Activated T-cell treated with anti-CD3 and anti-CD28 coated beads, Interleukin-2, amount 50 U/mL, for 72 hours (primary cell): ENCODE measurements at regions not wholly inside any gene's neighbourhood (a gene's known extent, or its start where the extent isn't known, plus 50 kb on each side); places are given as distances from the start of the nearest gene placed in this dataset.

Experiments used
- ATAC-seq, 2 donors: fragments of 150-1000 bp; cut with Tn5 transposase; replicated peaks in 1 of 2; 2 replicates each; pipeline ENCODE4 v1.10.0; 2021; ENCODE audit warnings: moderate library complexity in 2 of 2, mild to moderate bottlenecking in 1 of 2
- DNase-seq, 2 donors: peaks; one replicate each; pipeline ENCODE4 v3.0.0; 2021 to 2022; ENCODE audit warnings: mixed read lengths in 1 of 2
- H3K27ac Mint-ChIP-seq: one replicate; pipeline ENCODE4 v1.8.0; 2022; ENCODE audit warnings: mild to moderate bottlenecking, moderate library complexity, mixed read lengths
- H3K27me3 Mint-ChIP-seq: one replicate; pipeline ENCODE4 v1.8.0; 2022; ENCODE audit warnings: low read depth, mixed read lengths
- H3K36me3 Mint-ChIP-seq, 2 donors: one replicate each; pipeline ENCODE4 v1.8.0; 2022; ENCODE audit warnings: mixed read lengths in 2 of 2, mild to moderate bottlenecking in 1 of 2; ENCODE audit not compliant: insufficient read depth in 2 of 2
- H3K4me1 Mint-ChIP-seq: one replicate; pipeline ENCODE4 v1.8.0; 2022; ENCODE audit warnings: low read depth, mixed read lengths
- H3K4me3 Mint-ChIP-seq, 2 donors: one replicate each; pipeline ENCODE4 v1.8.0; 2022; ENCODE audit warnings: mild to moderate bottlenecking in 2 of 2, mixed read lengths in 2 of 2, moderate library complexity in 2 of 2
- H3K9me3 Mint-ChIP-seq, 2 donors: one replicate each; pipeline ENCODE4 v1.8.0; 2022; ENCODE audit warnings: mixed read lengths in 2 of 2

GRCh38 chr10:130547368-130547767 lies 411.2 kb downstream of the GLRX3 start:
- Mint-ChIP-seq H3K27ac (no peak overlapping the region), H3K9me3 (no peaks in the 10 kb centered on the region), H3K36me3 (no peaks in the 10 kb centered on the region), H3K4me1 (no peaks in the 10 kb centered on the region), H3K27me3 (peaks cover 10% of the 10 kb centered on the region), H3K4me3 (no peak overlapping the region)
- DNase-seq, result no peak
- ATAC-seq, result no peak

GRCh38 chr10:130550952-130551674 lies 414.9 kb downstream of the GLRX3 start:
- Mint-ChIP-seq H3K36me3 (no peaks in the 10 kb centered on the region), H3K4me3 (no peak overlapping the region), H3K27me3 (no peaks in the 10 kb centered on the region), H3K9me3 (no peaks in the 10 kb centered on the region), H3K27ac (no peak overlapping the region), H3K4me1 (no peaks in the 10 kb centered on the region)
- DNase-seq, result no peak
- ATAC-seq, result no peak

GRCh38 chr10:130551676-130552075 lies 415.5 kb downstream of the GLRX3 start:
- Mint-ChIP-seq H3K4me3 (no peak overlapping the region), H3K9me3 (no peaks in the 10 kb centered on the region), H3K27ac (no peak overlapping the region), H3K4me1 (no peaks in the 10 kb centered on the region), H3K27me3 (no peaks in the 10 kb centered on the region), H3K36me3 (no peaks in the 10 kb centered on the region)
- ATAC-seq (no peak), DNase-seq (no peak)

- H3K27ac Mint-ChIP-seq, result no peak overlapping the region
- ATAC-seq (no peak), DNase-seq (no peak)
- no peaks in the 10 kb centered on the region for H3K27me3 Mint-ChIP-seq
- no peaks in the 10 kb centered on the region for H3K4me1 Mint-ChIP-seq
- no peaks in the 10 kb centered on the region for H3K9me3 Mint-ChIP-seq
- no peak overlapping the region for H3K4me3 Mint-ChIP-seq
- H3K36me3 Mint-ChIP-seq, result no peaks in the 10 kb centered on the region
Measured at GRCh38 chr10:130553826-130554225, 417.6 kb downstream of the GLRX3 start.

- ATAC-seq, result no peak
- no peaks in the 10 kb centered on the region for H3K27me3 Mint-ChIP-seq
- H3K27ac Mint-ChIP-seq, result no peak overlapping the region
- no peak overlapping the region for H3K4me3 Mint-ChIP-seq
- no peak for DNase-seq
- H3K9me3 Mint-ChIP-seq, result no peaks in the 10 kb centered on the region
- no peaks in the 10 kb centered on the region for H3K36me3 Mint-ChIP-seq
- no peaks in the 10 kb centered on the region for H3K4me1 Mint-ChIP-seq
Measured at GRCh38 chr10:130554701-130555410, 418.7 kb downstream of the GLRX3 start.

- ATAC-seq, result no peak
- H3K4me3 Mint-ChIP-seq, result no peak overlapping the region
- no peaks in the 10 kb centered on the region for H3K9me3 Mint-ChIP-seq
- no peak for DNase-seq
- no peaks in the 10 kb centered on the region for H3K36me3 Mint-ChIP-seq
- H3K27me3 Mint-ChIP-seq, result no peaks in the 10 kb centered on the region
- no peaks in the 10 kb centered on the region for H3K4me1 Mint-ChIP-seq
- no peak overlapping the region for H3K27ac Mint-ChIP-seq
Measured at GRCh38 chr10:130555411-130555750, 419.2 kb downstream of the GLRX3 start.

GRCh38 chr10:130557181-130557845 lies 421.1 kb downstream of the GLRX3 start:
- no peaks in the 10 kb centered on the region for H3K36me3 Mint-ChIP-seq
- no peak overlapping the region for H3K27ac Mint-ChIP-seq
- H3K27me3 Mint-ChIP-seq, result no peaks in the 10 kb centered on the region
- no peak for DNase-seq
- no peaks in the 10 kb centered on the region for H3K4me1 Mint-ChIP-seq
- no peak overlapping the region for H3K4me3 Mint-ChIP-seq
- no peak for ATAC-seq
- H3K9me3 Mint-ChIP-seq, result no peaks in the 10 kb centered on the region

- Mint-ChIP-seq H3K27ac (no peak overlapping the region), H3K4me3 (no peak overlapping the region), H3K9me3 (no peaks in the 10 kb centered on the region), H3K36me3 (no peaks in the 10 kb centered on the region), H3K4me1 (no peaks in the 10 kb centered on the region), H3K27me3 (no peaks in the 10 kb centered on the region)
- ATAC-seq, result no peak
- no peak for DNase-seq
Measured at GRCh38 chr10:130558746-130559546, 422.8 kb downstream of the GLRX3 start.

GRCh38 chr10:130559547-130559880 lies 423.3 kb downstream of the GLRX3 start:
- H3K4me1 Mint-ChIP-seq, result no peaks in the 10 kb centered on the region
- H3K4me3 Mint-ChIP-seq, result no peak overlapping the region
- H3K9me3 Mint-ChIP-seq, result peaks cover 0 to 2% of the 10 kb centered on the region in 2 donors
- ATAC-seq (no peak), DNase-seq (no peak)
- no peaks in the 10 kb centered on the region for H3K27me3 Mint-ChIP-seq
- H3K36me3 Mint-ChIP-seq, result no peaks in the 10 kb centered on the region
- H3K27ac Mint-ChIP-seq, result no peak overlapping the region

GRCh38 chr10:130560116-130560515 lies 423.9 kb downstream of the GLRX3 start:
- Mint-ChIP-seq H3K4me3 (no peak overlapping the region), H3K27ac (no peak overlapping the region), H3K4me1 (no peaks in the 10 kb centered on the region), H3K9me3 (peaks cover 0 to 2% of the 10 kb centered on the region in 2 donors), H3K36me3 (no peaks in the 10 kb centered on the region), H3K27me3 (no peaks in the 10 kb centered on the region)
- DNase-seq, result no peak
- ATAC-seq, result no peak

GRCh38 chr10:130560573-130560972 lies 424.4 kb downstream of the GLRX3 start:
- Mint-ChIP-seq H3K27ac (no peak overlapping the region), H3K4me3 (no peak overlapping the region), H3K27me3 (no peaks in the 10 kb centered on the region), H3K4me1 (no peaks in the 10 kb centered on the region), H3K36me3 (no peaks in the 10 kb centered on the region), H3K9me3 (peaks cover 0 to 2% of the 10 kb centered on the region in 2 donors)
- DNase-seq (no peak), ATAC-seq (no peak)

- Mint-ChIP-seq H3K4me1 (no peaks in the 10 kb centered on the region), H3K9me3 (peaks cover 0 to 2% of the 10 kb centered on the region in 2 donors), H3K4me3 (no peak overlapping the region), H3K27ac (no peak overlapping the region), H3K27me3 (no peaks in the 10 kb centered on the region), H3K36me3 (no peaks in the 10 kb centered on the region)
- DNase-seq (no peak), ATAC-seq (no peak)
Measured at GRCh38 chr10:130561681-130562080, 425.5 kb downstream of the GLRX3 start.

- Mint-ChIP-seq H3K27me3 (no peaks in the 10 kb centered on the region), H3K4me3 (no peak overlapping the region), H3K9me3 (peaks cover 0 to 2% of the 10 kb centered on the region in 2 donors), H3K36me3 (peaks cover 0 to 4% of the 10 kb centered on the region in 2 donors), H3K27ac (no peak overlapping the region), H3K4me1 (no peaks in the 10 kb centered on the region)
- DNase-seq, result no peak
- no peak for ATAC-seq
Measured at GRCh38 chr10:130567011-130567410, 430.8 kb downstream of the GLRX3 start.
